ENCODE measurements at regions not wholly inside any gene's neighbourhood (a gene's known extent, or its start where the extent isn't known, plus 50 kb on each side); places are given as distances from the start of the nearest gene placed in this dataset.

GRCh38 chr4:52298444-52298843 is 247.3 kb downstream of the SPATA18 start:
- TF ChIP-seq CTCF (IDR thresholded peaks at IDR 0.05) (no peak), POLR2A (IDR thresholded peaks at IDR 0.05) (no peak), EP300 (IDR thresholded peaks at IDR 0.05) (no peak)
